ENCODE measurements at regions not wholly inside any gene's neighbourhood (a gene's known extent, or its start where the extent isn't known, plus 50 kb on each side); places are given as distances from the start of the nearest gene placed in this dataset.

- TF ChIP-seq GATA3 (IDR thresholded peaks at IDR 0.05; ENCODE audit: low read depth, low read length): no peak
- TF ChIP-seq GATA2 (IDR thresholded peaks at IDR 0.05; ENCODE audit: low read depth, low read length): no peak
Observed at GRCh38 chr4:125725957-125726525, 411.3 kb downstream of the FAT4 start.

Measured in SH-SY5Y (cell line).